Karpas-422 (cell line): ENCODE measurements at regions not wholly inside any gene's neighbourhood (a gene's known extent, or its start where the extent isn't known, plus 50 kb on each side); places are given as distances from the start of the nearest gene placed in this dataset.

Experiments
- DNase-seq: peaks from one replicate; pipeline ENCODE4 v3.0.0-alpha.2; 2015
- H2AFZ ChIP-seq: fragments of 200-600 bp; sonication (generic); 2 replicates; pipeline ENCODE4 v1.6.1; 2014; ENCODE audit warnings: antibody characterized with exemption, low read length, mixed read lengths
- H3K27ac ChIP-seq: fragments of 200-600 bp; sonication (generic); 2 replicates; pipeline ENCODE4 v1.5.1; 2014; ENCODE audit warnings: mild to moderate bottlenecking, low read length, moderate library complexity
- H3K27me3 ChIP-seq: fragments of 200-600 bp; sonication (generic); 2 replicates; pipeline ENCODE4 v1.6.1; 2014; ENCODE audit warnings: low read length, mixed read lengths
- H3K36me3 ChIP-seq: fragments of 200-600 bp; sonication (generic); 2 replicates; pipeline ENCODE4 v1.6.1; 2014; ENCODE audit warnings: low read length, mixed read lengths; ENCODE audit not compliant: insufficient read depth
- H3K4me1 ChIP-seq: fragments of 200-600 bp; sonication (generic); 2 replicates; pipeline ENCODE4 v1.6.1; 2014; ENCODE audit warnings: mild to moderate bottlenecking, low read length, mixed read lengths
- H3K4me2 ChIP-seq: fragments of 200-600 bp; sonication (generic); 2 replicates; pipeline ENCODE4 v1.6.1; 2014; ENCODE audit warnings: low read length, low read depth, mild to moderate bottlenecking; ENCODE audit not compliant: poor library complexity, severe bottlenecking
- H3K4me3 ChIP-seq: fragments of 200-600 bp; sonication (generic); 2 replicates; pipeline ENCODE4 v1.5.1; 2014; ENCODE audit warnings: mild to moderate bottlenecking, antibody characterized with exemption, low read length, mixed read lengths
- H3K79me2 ChIP-seq: fragments of 200-600 bp; sonication (generic); 2 replicates; pipeline ENCODE4 v1.6.1; 2014; ENCODE audit warnings: mild to moderate bottlenecking, low read length, mixed read lengths
- H3K9ac ChIP-seq: fragments of 200-600 bp; sonication (generic); 2 replicates; pipeline ENCODE4 v1.6.0; 2014; ENCODE audit warnings: low read length
- H3K9me2 ChIP-seq: fragments of 200-600 bp; sonication (generic), shearing (Covaris generic); replicated peaks from 2 replicates; pipeline ENCODE4 v1.6.0; 2014; ENCODE audit warnings: mild to moderate bottlenecking, low read length, moderate library complexity; ENCODE audit not compliant: insufficient read depth
- H3K9me3 ChIP-seq: fragments of 300-700, 200-600 bp; sonication (generic); 2 replicates; pipeline ENCODE4 v1.6.1; 2014; ENCODE audit warnings: low read length, mixed read lengths
- H4K20me1 ChIP-seq: fragments of 200-600 bp; sonication (generic); 2 replicates; pipeline ENCODE4 v1.6.1; 2014; ENCODE audit warnings: mild to moderate bottlenecking, antibody characterized with exemption, low read length, low read depth; ENCODE audit not compliant: insufficient read depth

- H4K20me1 ChIP-seq = no peaks in the 10 kb centered on the region
- H3K9ac ChIP-seq = no peak overlapping the region
- no peak overlapping the region for H3K4me2 ChIP-seq
- no peak overlapping the region for H2AFZ ChIP-seq
- H3K27me3 ChIP-seq = no peaks in the 10 kb centered on the region
- H3K79me2 ChIP-seq = no peaks in the 10 kb centered on the region
- no peak for DNase-seq
- no peaks in the 10 kb centered on the region for H3K4me1 ChIP-seq
- peaks cover 22% of the 10 kb centered on the region for H3K9me3 ChIP-seq
- no peaks in the 10 kb centered on the region for H3K36me3 ChIP-seq
- H3K4me3 ChIP-seq = no peak overlapping the region
- no peaks in the 10 kb centered on the region for H3K9me2 ChIP-seq
- no peak overlapping the region for H3K27ac ChIP-seq
These were observed 432.4 kb upstream of the LUZP2 start for GRCh38 chr11:24064309-24064903.

DNA sequence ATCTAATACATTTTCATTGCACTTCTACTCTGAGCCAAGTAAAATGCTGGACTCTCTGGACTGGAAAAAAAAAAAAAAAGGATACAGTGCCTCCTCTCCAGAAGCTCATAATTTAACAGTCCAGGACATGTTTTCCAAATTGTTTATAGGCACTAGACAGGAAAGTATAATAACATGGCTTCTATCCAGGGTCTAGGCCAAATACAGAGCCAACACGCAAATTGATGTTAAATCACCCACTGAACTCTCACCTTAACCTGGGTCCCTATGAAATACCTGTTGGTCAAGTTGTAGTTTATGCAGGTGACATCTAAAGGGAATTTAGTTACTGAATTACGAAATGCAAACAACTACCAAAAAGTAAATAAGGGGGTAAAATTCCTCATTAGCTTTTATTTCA lies 428.7 kb upstream of the LUZP2 start:
- no peak overlapping the region for H3K4me3 ChIP-seq
- H3K27me3 ChIP-seq = no peaks in the 10 kb centered on the region
- no peaks in the 10 kb centered on the region for H3K79me2 ChIP-seq
- no peak overlapping the region for H3K27ac ChIP-seq
- H3K36me3 ChIP-seq = no peaks in the 10 kb centered on the region
- no peaks in the 10 kb centered on the region for H4K20me1 ChIP-seq
- H3K9ac ChIP-seq = no peak overlapping the region
- H3K9me2 ChIP-seq = no peaks in the 10 kb centered on the region
- H3K4me2 ChIP-seq = no peak overlapping the region
- H3K9me3 ChIP-seq = peaks cover 23% of the 10 kb centered on the region
- no peaks in the 10 kb centered on the region for H3K4me1 ChIP-seq
- H2AFZ ChIP-seq = no peak overlapping the region
- no peak for DNase-seq

DNA sequence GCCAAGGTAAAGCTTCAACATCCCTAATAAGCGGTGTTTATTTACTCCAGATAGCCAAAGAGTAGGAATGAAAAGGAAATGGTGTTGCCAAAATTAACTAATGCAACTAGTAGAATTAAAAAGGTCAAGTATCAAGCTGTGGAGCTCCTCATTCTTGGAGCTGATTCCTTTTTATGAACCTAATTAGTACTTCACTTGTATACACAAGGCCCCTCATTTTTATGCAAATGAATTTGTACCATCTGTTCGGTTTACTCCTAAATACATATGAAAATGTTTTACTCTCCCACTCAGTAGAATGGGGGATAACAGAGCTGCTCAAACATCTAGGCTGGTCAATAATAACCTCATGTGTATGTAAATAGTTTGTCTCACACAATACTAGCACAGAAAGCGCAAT lies 426.4 kb upstream of the LUZP2 start:
- H3K4me2 ChIP-seq = no peak overlapping the region
- H3K27me3 ChIP-seq = no peaks in the 10 kb centered on the region
- H3K9me2 ChIP-seq = no peaks in the 10 kb centered on the region
- H3K27ac ChIP-seq = no peak overlapping the region
- no peaks in the 10 kb centered on the region for H4K20me1 ChIP-seq
- no peaks in the 10 kb centered on the region for H3K4me1 ChIP-seq
- H3K9me3 ChIP-seq = peaks cover 14% of the 10 kb centered on the region
- no peak overlapping the region for H2AFZ ChIP-seq
- no peaks in the 10 kb centered on the region for H3K36me3 ChIP-seq
- no peak for DNase-seq
- no peak overlapping the region for H3K9ac ChIP-seq
- H3K4me3 ChIP-seq = no peak overlapping the region
- H3K79me2 ChIP-seq = no peaks in the 10 kb centered on the region

DNA sequence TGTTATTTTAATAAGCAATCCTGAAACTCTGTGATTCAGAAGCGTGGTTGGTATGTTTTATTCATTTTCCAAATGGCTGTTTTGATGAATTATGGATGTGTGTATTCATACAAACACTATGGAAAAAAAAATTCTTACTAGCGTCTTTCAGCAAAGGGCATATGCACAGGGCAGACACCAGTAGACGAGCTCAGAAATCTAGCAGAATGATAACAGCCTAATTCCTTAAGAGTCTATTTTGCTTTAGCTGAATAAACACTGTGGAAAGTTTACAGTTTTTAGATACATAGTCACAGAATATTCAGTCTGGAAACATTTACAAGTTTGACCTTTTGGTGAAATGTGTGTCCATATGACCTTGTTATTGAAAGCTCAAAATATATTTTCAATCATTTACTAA lies 418.8 kb upstream of the LUZP2 start:
- Histone ChIP-seq H3K36me3 (no peaks in the 10 kb centered on the region), H3K9me2 (no peaks in the 10 kb centered on the region), H3K4me2 (no peak overlapping the region), H2AFZ (no peak overlapping the region), H3K9ac (no peak overlapping the region), H4K20me1 (no peaks in the 10 kb centered on the region), H3K4me1 (no peaks in the 10 kb centered on the region), H3K27me3 (no peaks in the 10 kb centered on the region), H3K79me2 (no peaks in the 10 kb centered on the region), H3K27ac (no peak overlapping the region), H3K9me3 (peaks cover 19% of the 10 kb centered on the region), H3K4me3 (no peak overlapping the region)
- DNase-seq = no peak

- Histone ChIP-seq H3K27me3 (no peaks in the 10 kb centered on the region), H3K4me1 (no peaks in the 10 kb centered on the region), H4K20me1 (no peaks in the 10 kb centered on the region), H2AFZ (no peak overlapping the region), H3K79me2 (no peaks in the 10 kb centered on the region), H3K4me2 (no peak overlapping the region), H3K36me3 (no peaks in the 10 kb centered on the region), H3K4me3 (no peak overlapping the region), H3K9me2 (no peaks in the 10 kb centered on the region), H3K9ac (no peak overlapping the region), H3K9me3 (peaks cover 25% of the 10 kb centered on the region), H3K27ac (no peak overlapping the region)
- DNase-seq = no peak
These were observed 414.6 kb upstream of the LUZP2 start for GRCh38 chr11:24082241-24082640.

GRCh38 chr11:24082860-24083259 lies 414.0 kb upstream of the LUZP2 start:
- Histone ChIP-seq H2AFZ (no peak overlapping the region), H3K4me2 (no peak overlapping the region), H3K9ac (no peak overlapping the region), H3K9me2 (no peaks in the 10 kb centered on the region), H4K20me1 (no peaks in the 10 kb centered on the region), H3K79me2 (no peaks in the 10 kb centered on the region), H3K27ac (no peak overlapping the region), H3K27me3 (no peaks in the 10 kb centered on the region), H3K36me3 (no peaks in the 10 kb centered on the region), H3K9me3 (peaks cover 28% of the 10 kb centered on the region), H3K4me3 (no peak overlapping the region), H3K4me1 (no peaks in the 10 kb centered on the region)
- DNase-seq = no peak

DNA sequence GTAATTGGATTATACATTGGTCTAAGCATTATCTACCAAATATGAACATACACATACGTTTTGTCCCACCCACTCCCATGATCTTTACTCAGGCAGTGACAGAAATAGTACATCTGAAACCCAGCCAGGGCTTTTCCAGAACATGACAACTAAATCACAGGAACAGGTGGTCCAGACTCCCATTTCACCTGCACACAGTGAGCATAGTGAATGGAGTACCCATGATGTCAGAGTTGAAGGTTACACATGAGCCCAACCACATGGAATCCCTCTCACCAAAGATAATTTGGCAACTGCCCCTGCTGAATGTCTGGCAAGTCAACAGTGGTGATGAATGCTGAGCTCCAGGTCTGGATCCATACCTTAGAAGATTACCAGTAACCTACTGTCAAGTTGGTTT lies 411.9 kb upstream of the LUZP2 start:
- Histone ChIP-seq H3K9me2 (no peaks in the 10 kb centered on the region), H3K9ac (no peak overlapping the region), H3K36me3 (no peaks in the 10 kb centered on the region), H3K4me2 (no peak overlapping the region), H3K9me3 (peaks cover 22% of the 10 kb centered on the region), H2AFZ (no peak overlapping the region), H4K20me1 (no peaks in the 10 kb centered on the region), H3K27me3 (no peaks in the 10 kb centered on the region), H3K27ac (no peak overlapping the region), H3K79me2 (no peaks in the 10 kb centered on the region), H3K4me3 (no peak overlapping the region), H3K4me1 (no peaks in the 10 kb centered on the region)
- no peak for DNase-seq

DNA sequence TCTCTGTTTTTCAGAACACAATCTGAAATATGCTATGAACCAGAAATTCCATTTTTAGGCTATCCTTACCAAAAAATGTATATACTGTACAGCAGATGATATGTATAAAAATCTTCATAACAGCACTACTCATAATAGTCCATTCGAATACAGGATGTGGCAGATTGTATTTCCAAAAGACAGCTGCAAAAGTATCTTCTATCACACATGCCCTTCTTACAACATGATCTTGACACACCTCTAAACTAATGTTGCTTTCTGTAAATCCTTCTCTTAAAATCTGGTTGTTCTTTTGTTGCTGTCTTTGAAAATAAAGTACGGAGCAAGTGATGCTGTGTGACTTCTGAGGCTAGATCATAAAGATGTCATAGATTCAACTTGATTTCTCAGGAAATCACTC lies 409.9 kb upstream of the LUZP2 start:
- no peaks in the 10 kb centered on the region for H3K4me1 ChIP-seq
- H3K79me2 ChIP-seq = no peaks in the 10 kb centered on the region
- no peak overlapping the region for H3K4me2 ChIP-seq
- H2AFZ ChIP-seq = no peak overlapping the region
- no peaks in the 10 kb centered on the region for H3K36me3 ChIP-seq
- peaks cover 24% of the 10 kb centered on the region for H3K9me3 ChIP-seq
- no peak overlapping the region for H3K27ac ChIP-seq
- no peaks in the 10 kb centered on the region for H4K20me1 ChIP-seq
- no peak for DNase-seq
- no peaks in the 10 kb centered on the region for H3K9me2 ChIP-seq
- no peaks in the 10 kb centered on the region for H3K27me3 ChIP-seq
- no peak overlapping the region for H3K9ac ChIP-seq
- no peak overlapping the region for H3K4me3 ChIP-seq

GRCh38 chr11:24091594-24091993 lies 405.3 kb upstream of the LUZP2 start:
- Histone ChIP-seq H3K4me3 (no peak overlapping the region), H3K9ac (no peak overlapping the region), H3K4me1 (no peaks in the 10 kb centered on the region), H2AFZ (no peak overlapping the region), H3K79me2 (no peaks in the 10 kb centered on the region), H3K27ac (no peak overlapping the region), H3K9me3 (peaks cover 25% of the 10 kb centered on the region), H3K27me3 (no peaks in the 10 kb centered on the region), H3K36me3 (no peaks in the 10 kb centered on the region), H4K20me1 (no peaks in the 10 kb centered on the region), H3K4me2 (no peak overlapping the region), H3K9me2 (no peaks in the 10 kb centered on the region)
- DNase-seq = no peak
